Fibroblast of mammary gland (primary cell): ENCODE measurements at regions not wholly inside any gene's neighbourhood (a gene's known extent, or its start where the extent isn't known, plus 50 kb on each side); places are given as distances from the start of the nearest gene placed in this dataset.

Experiments used
- DNase-seq: peaks from one replicate; pipeline ENCODE4 v3.0.0-alpha.2; 2010; ENCODE audit warnings: low read depth
- H3K4me3 ChIP-seq: 2 replicates; pipeline ENCODE4 v1.5.1; 2011; ENCODE audit warnings: low read depth, mild to moderate bottlenecking, low read length, moderate library complexity; ENCODE audit not compliant: control insufficient read depth
- CTCF ChIP-seq: conservative IDR thresholded peaks from 2 replicates; pipeline ENCODE4 v1.5.1; 2011; ENCODE audit warnings: low read depth, low read length, inconsistent platforms; ENCODE audit not compliant: control insufficient read depth, insufficient read depth

- no peak overlapping the region for H3K4me3 ChIP-seq
- no peak for TF ChIP-seq CTCF
- no peak for DNase-seq
Measured at GRCh38 chr5:2052687-2053086, 170.0 kb upstream of the IRX4 start.

- no peak overlapping the region for H3K4me3 ChIP-seq
- TF ChIP-seq CTCF, result no peak
- no peak for DNase-seq
Measured at GRCh38 chr5:2049876-2050275, 167.2 kb upstream of the IRX4 start.

- TF ChIP-seq CTCF, result no peak
- no peak overlapping the region for H3K4me3 ChIP-seq
- no peak for DNase-seq
Measured at GRCh38 chr5:2048664-2049063, 165.9 kb upstream of the IRX4 start.

GRCh38 chr5:2047341-2047927 is 164.7 kb upstream of the IRX4 start:
- no peak overlapping the region for H3K4me3 ChIP-seq
- no peak for DNase-seq

GRCh38 chr5:2044041-2044440 is 161.3 kb upstream of the IRX4 start:
- DNase-seq, result no peak
- no peak overlapping the region for H3K4me3 ChIP-seq
- no peak for TF ChIP-seq CTCF

More at GRCh38 chr5:2047341-2047927, 164.7 kb upstream of the IRX4 start:
- no peak for TF ChIP-seq CTCF

- H3K4me3 ChIP-seq, result no peak overlapping the region
- TF ChIP-seq CTCF, result no peak
Measured at GRCh38 chr5:2039180-2039531, 156.4 kb upstream of the IRX4 start.

GRCh38 chr5:2038321-2039179 is 155.8 kb upstream of the IRX4 start:
- no peak overlapping the region for H3K4me3 ChIP-seq
- DNase-seq, result peak; percentile 20
- peak; percentile 43 for TF ChIP-seq CTCF

More at GRCh38 chr5:2039180-2039531, 156.4 kb upstream of the IRX4 start:
- no peak for DNase-seq
